ENCODE measurements at regions not wholly inside any gene's neighbourhood (a gene's known extent, or its start where the extent isn't known, plus 50 kb on each side); places are given as distances from the start of the nearest gene placed in this dataset.
"Not testable (repeated sequence)": the region's sequence is repeated elsewhere in the genome, so short reads cannot be mapped to it uniquely, and the experiment has no call there.

DNA sequence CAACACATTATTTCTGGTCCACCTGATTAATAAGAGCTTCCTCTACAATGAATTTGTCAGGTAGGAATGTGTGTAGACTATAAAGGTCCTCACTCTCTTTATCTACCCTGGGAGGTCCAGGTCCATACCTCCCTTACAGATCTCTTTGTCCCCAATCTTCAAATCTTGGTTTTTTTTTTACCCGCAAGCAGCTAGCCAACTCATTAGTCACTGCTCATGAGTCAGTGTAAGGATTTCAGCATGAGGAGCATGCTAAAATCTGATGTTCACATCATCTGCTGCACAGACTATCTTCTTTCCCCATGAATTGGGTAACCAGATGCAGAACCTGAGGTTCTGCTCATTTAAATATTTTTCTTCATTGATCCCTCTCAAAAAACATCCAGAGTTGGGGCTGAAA, 397.0 kb upstream of the ISX start:
- DNase-seq (ENCODE audit: low read depth in 4 of 4, low spot score in 3 of 4) = no peak

DNA sequence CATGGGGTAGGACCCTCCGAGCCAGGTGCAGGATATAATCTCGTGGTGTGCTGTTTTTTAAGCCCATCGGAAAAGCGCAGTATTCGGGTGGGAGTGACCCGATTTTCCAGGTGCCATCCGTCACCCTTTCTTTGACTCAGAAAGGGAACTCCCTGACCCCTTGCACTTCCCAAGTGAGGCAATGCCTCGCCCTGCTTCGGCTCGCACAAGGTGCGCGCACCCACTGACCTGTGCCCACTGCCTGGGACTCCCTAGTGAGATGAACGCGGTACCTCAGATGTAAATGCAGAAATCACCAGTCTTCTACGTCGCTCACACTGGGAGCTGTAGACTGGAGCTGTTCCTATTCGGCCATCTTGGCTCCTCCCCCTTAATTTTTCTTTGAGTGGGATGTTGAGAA, 382.9 kb upstream of the ISX start:
- DNase-seq (ENCODE audit: low read depth in 4 of 4, low spot score in 3 of 4) = not testable (repeated sequence)

- DNase-seq (ENCODE audit: low read depth in 4 of 4, low spot score in 3 of 4) = not testable (repeated sequence)
These were observed 381.7 kb upstream of the ISX start for GRCh38 chr22:34684278-34684677.

DNA sequence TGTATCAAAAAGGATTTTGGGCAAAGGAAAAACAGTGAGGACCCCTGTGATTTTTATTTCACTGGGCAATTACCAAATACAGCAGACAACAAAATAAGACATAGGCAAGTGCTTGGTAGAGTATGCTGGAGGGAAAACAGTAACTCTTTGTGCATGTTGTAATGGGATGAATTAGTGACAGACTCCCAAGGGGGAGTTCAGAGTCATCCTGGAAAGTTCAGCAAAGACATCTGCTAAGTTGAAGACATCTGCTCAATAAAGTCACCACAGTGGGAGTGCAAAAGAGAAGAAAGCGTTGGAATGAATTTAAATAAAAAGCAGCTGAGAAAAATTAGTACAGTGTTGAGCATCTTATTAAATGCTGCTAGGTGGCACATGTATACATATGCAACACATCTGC, 378.8 kb upstream of the ISX start:
- DNase-seq (ENCODE audit: low read depth in 4 of 4, low spot score in 3 of 4) = no peak

DNA sequence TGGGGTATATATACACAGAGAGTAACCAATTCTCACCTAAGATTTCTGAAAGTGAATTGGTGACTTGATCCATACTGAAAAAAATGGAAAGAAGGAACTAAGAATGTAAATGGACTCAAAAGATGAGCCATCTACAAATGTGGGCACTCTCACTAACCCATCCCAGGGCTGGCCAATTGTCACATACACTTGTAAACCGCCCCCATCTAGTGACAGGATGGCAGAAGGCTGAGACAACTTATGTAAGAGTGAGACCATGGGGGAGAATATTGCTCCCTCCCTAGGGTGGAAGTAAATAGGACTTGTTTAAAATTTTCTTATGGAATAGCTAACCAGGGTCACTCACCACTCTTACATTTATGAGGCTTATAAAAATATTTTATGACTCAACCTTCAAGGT, 377.1 kb upstream of the ISX start:
- DNase-seq (ENCODE audit: low read depth in 4 of 4, low spot score in 3 of 4) = no peak

DNA sequence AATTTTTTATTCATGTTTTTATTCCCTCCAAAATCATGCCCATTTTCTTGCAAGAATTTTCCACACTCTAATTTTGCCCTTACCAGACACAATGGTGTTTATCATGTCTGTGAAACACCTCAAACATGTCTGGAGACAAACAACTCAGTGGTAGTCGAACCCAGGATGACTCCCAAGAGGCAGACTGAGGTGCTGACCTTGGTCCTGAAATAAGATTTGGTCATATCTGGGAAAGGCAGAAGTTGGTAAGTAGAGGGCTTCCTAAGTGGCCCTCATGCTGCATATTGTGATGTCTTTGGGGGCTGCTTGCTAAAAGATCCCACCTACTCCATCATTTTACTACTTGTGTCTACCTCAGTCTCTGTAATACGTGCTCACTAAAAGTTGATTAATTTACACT, 369.4 kb upstream of the ISX start:
- peak in 2 of 4 donors; percentile 18 to 42 for DNase-seq (ENCODE audit: low read depth in 4 of 4, low spot score in 3 of 4)

DNA sequence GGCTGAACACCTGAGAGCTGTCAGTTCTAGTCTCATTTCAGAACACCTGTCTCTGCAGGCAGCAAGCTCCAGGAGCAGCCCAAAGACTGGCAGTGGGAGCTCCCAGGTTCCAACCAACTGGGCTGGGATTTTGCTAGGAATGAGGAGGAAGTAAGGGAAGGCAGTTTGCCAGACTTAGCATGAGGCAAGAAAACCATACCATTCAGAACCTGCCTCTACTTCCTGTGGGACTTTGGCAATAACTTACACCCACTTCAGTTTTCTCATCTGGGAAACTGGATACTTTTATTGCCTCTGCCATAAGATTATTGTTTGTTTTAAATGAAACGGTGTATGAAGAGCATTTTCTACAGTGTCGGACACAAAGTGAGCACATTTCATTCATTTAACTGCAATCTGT, 363.7 kb upstream of the ISX start:
- DNase-seq (ENCODE audit: low read depth in 4 of 4, low spot score in 3 of 4) = no peak

DNA sequence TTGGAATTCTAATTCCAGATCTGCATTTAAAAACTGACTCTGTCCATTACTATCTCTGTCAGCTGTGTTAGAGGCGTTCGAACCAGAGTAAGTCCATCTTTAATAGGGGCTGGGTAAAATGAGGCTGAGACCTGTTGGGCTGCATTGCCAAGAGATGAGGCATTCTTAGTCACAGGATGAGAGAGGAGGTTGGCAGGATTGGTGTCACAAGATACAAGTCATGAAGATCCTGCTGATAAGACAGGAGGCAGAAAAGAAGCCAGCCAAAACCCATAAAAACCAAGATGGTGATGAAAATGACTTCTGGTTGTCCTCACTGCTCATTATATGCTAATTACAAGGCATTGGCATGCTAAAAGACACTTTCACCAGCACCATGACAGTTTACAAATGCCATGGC, 356.3 kb upstream of the ISX start:
- no peak for DNase-seq (ENCODE audit: low read depth in 4 of 4, low spot score in 3 of 4)

DNA sequence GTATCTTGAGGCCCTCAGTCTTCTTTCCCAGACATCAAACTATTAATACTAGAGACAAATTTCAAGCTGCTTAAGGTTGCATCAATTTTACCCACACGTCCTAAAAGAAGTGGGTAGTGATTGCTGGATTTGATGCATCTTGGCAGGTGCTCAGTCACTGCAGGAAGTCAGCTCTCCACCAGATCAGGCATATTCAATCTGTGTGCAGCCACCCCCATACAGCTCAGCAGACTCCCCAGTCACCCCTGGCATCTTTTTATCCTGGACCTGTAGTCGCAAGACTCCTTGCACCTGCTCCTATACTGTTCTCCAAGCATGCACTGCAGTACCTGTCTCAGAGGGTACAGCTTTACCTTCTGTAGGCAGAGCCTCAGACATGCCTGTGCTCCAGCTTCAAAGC, 343.1 kb upstream of the ISX start:
- no peak for DNase-seq (ENCODE audit: low read depth in 4 of 4, low spot score in 3 of 4)

DNA sequence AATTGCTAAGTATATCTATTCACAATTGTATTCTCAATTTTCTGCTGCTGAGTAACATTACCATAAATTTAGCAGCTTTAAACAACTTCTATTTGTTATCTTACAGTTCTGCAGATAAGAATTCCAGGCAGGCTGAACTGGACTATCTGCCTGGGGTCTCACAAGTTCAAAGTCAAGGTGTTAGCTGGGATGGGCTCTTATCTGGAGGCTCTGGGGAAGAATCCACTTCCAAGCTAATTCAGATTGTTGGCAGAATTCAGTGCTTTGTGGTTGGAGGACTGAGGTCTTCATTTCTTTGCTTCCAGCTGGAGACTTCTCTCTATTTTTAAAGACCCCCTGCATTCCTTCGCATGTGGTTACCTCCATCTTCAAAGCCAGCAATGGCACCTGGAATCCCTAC, 329.9 kb upstream of the ISX start:
- no peak for DNase-seq (ENCODE audit: low read depth in 4 of 4, low spot score in 3 of 4)

- DNase-seq (ENCODE audit: low read depth in 4 of 4, low spot score in 3 of 4) = no peak
These were observed 327.1 kb upstream of the ISX start for GRCh38 chr22:34738661-34739400.

- DNase-seq (ENCODE audit: low read depth in 4 of 4, low spot score in 3 of 4) = no peak
These were observed 322.7 kb upstream of the ISX start for GRCh38 chr22:34743110-34743751.

- DNase-seq (ENCODE audit: low read depth in 4 of 4, low spot score in 3 of 4) = no peak
These were observed 305.5 kb upstream of the ISX start for GRCh38 chr22:34760276-34761008.

- no peak for DNase-seq (ENCODE audit: low read depth in 4 of 4, low spot score in 3 of 4)
These were observed 304.8 kb upstream of the ISX start for GRCh38 chr22:34761111-34761510.

DNA sequence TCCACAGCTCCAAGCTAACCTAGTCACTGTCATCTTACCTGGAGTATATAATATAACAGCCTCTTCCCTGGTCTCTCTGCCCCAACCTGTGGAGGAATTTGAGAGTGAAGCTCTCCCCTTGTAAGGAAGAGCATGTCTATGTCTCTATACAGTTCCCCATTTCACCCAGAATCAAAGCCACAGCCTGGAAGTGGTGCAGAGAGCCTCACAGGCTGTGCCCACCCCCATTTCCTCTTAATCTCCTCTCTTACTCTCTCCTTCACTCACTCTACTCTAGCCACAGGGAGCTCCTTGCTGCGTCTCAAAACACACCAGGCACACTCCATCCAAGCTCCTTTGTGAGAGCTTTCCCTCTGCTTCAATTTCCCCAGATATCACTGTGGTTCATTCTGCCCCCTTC, 302.5 kb upstream of the ISX start:
- DNase-seq (ENCODE audit: low read depth in 4 of 4, low spot score in 3 of 4) = no peak

- no peak for DNase-seq (ENCODE audit: low read depth in 4 of 4, low spot score in 3 of 4)
These were observed 300.8 kb upstream of the ISX start for GRCh38 chr22:34765115-34765514.

- DNase-seq (ENCODE audit: low read depth in 4 of 4, low spot score in 3 of 4) = no peak
These were observed 296.6 kb upstream of the ISX start for GRCh38 chr22:34769361-34769760.

- DNase-seq (ENCODE audit: low read depth in 4 of 4, low spot score in 3 of 4) = no peak
These were observed 289.1 kb upstream of the ISX start for GRCh38 chr22:34776817-34777216.

GRCh38 chr22:34781681-34782080, 284.3 kb upstream of the ISX start:
- DNase-seq (ENCODE audit: low read depth in 4 of 4, low spot score in 3 of 4) = no peak

- no peak for DNase-seq (ENCODE audit: low read depth in 4 of 4, low spot score in 3 of 4)
These were observed 282.5 kb upstream of the ISX start for GRCh38 chr22:34783436-34783835.

DNA sequence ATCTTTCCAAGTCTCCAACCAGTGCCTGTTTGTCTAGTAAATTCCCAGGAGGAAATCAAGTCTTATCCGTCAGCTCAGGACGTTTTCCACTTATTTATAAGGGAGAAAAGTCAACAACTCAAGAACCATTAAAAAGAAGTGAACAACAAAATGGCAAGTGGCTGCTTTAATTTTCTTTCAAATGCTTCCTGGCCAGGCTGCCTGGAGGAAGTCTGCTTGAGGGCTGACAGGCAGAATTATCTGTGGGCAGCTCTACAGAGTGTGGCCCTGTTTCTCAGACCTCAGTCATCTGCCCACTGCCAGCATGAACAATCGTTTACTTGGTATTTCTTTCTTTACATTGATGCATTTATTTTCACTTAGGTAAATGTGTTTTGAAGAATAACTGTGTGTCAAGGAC, 281.9 kb upstream of the ISX start:
- no peak for DNase-seq (ENCODE audit: low read depth in 4 of 4, low spot score in 3 of 4)

DNA sequence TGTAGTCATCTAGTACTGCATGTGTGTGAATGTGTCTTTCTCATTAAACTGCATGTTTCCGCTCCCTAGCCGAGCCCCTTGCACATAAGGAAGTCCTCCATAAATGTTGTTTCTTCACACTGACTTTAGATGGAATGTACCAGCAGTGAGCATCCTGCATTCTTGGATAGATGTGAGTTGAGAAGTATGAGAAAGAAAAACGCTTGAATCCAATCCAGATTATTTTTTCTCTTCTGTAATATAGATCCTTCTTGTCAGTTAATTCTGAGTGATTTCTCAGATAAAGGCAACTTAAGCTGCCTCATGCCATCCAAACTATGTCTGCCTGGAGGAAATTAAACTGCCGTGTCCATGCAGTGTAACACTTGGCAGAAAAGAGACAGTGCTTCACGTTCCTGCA, 268.1 kb upstream of the ISX start:
- no peak for DNase-seq (ENCODE audit: low read depth in 4 of 4, low spot score in 3 of 4)

All from right renal pelvis (tissue), 4 donors.